ENCODE measurements at regions not wholly inside any gene's neighbourhood (a gene's known extent, or its start where the extent isn't known, plus 50 kb on each side); places are given as distances from the start of the nearest gene placed in this dataset.

GRCh38 chr3:59115364-59116232, 65.8 kb upstream of the CFAP20DC start:
- TF ChIP-seq POLR2A (IDR thresholded peaks at IDR 0.05): no peak
- no peak for TF ChIP-seq CTCF (IDR thresholded peaks at IDR 0.05)
- H3K4me3 ChIP-seq (ENCODE audit: low read depth, poor library complexity, severe bottlenecking): no peak overlapping the region
- no peak for DNase-seq (ENCODE audit: low spot score in 2 of 2)
- intact Hi-C loops (cut with DNase I; ENCODE audit: low total_unique reads): no loop called here
- 53 to 62% methylated on average over 8 of the region's 8 CpGs for WGBS, 2 donors

GRCh38 chr3:59107856-59108815, 58.3 kb upstream of the CFAP20DC start:
- intact Hi-C loops (cut with DNase I; ENCODE audit: low total_unique reads): no loop called here
- no peak overlapping the region for H3K4me3 ChIP-seq (ENCODE audit: low read depth, poor library complexity, severe bottlenecking)
- no peak for TF ChIP-seq POLR2A (IDR thresholded peaks at IDR 0.05)
- no peak for TF ChIP-seq CTCF (IDR thresholded peaks at IDR 0.05)
- 52 to 53% methylated on average over 5 of the region's 5 CpGs for WGBS, 2 donors
- DNase-seq (ENCODE audit: low spot score in 2 of 2): no peak

GRCh38 chr3:59106085-59106648, 56.3 kb upstream of the CFAP20DC start:
- no peak overlapping the region for H3K4me3 ChIP-seq (ENCODE audit: low read depth, poor library complexity, severe bottlenecking)
- 80 to 85% methylated on average over 1 of the region's 1 CpG for WGBS, 2 donors
- intact Hi-C loops (cut with DNase I; ENCODE audit: low total_unique reads): no loop called here
- no peak for DNase-seq (ENCODE audit: low spot score in 2 of 2)
- TF ChIP-seq CTCF (IDR thresholded peaks at IDR 0.05) (no peak), POLR2A (IDR thresholded peaks at IDR 0.05) (no peak)

GRCh38 chr3:59103552-59103951, 53.7 kb upstream of the CFAP20DC start:
- 78 to 92% methylated on average over 1 of the region's 1 CpG for WGBS, 2 donors
- no peak for TF ChIP-seq CTCF (IDR thresholded peaks at IDR 0.05)
- intact Hi-C loops (cut with DNase I; ENCODE audit: low total_unique reads): no loop called here
- no peak overlapping the region for H3K4me3 ChIP-seq (ENCODE audit: low read depth, poor library complexity, severe bottlenecking)
- DNase-seq (ENCODE audit: low spot score in 2 of 2): no peak

- TF ChIP-seq CTCF (IDR thresholded peaks at IDR 0.05) (no peak), POLR2A (IDR thresholded peaks at IDR 0.05) (no peak)
- WGBS, 2 donors: 82 to 88% methylated on average over 4 of the region's 4 CpGs
- DNase-seq (ENCODE audit: low spot score in 2 of 2): no peak
- H3K4me3 ChIP-seq (ENCODE audit: low read depth, poor library complexity, severe bottlenecking): no peak overlapping the region
- intact Hi-C loops (cut with DNase I; ENCODE audit: low total_unique reads): no loop called here
Measured at GRCh38 chr3:59101231-59101736, 51.5 kb upstream of the CFAP20DC start.

Measured in lower leg skin (tissue), 4 donors.